ENCODE measurements at regions not wholly inside any gene's neighbourhood (a gene's known extent, or its start where the extent isn't known, plus 50 kb on each side); places are given as distances from the start of the nearest gene placed in this dataset.

DNA sequence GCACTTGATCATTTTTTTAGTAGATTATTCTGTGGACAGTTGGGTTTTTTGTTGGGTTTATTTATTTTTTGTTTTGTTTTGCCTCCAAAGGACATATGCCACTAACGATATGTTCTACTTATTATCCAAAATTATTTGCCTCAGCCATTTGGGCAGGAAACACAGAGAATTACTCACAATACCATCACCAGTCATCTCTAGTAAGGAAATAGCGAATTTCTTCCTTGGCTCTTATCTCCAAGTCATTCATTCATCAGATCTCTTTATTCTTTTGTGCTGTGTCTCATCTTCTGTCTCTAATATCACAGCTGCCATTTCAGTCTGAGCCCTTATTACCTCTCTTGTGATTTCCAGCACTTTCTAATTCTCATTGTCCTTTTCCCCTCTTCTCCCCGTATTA lies 130.4 kb upstream of the SMLR1 start:
- TF ChIP-seq, protein P1, sequence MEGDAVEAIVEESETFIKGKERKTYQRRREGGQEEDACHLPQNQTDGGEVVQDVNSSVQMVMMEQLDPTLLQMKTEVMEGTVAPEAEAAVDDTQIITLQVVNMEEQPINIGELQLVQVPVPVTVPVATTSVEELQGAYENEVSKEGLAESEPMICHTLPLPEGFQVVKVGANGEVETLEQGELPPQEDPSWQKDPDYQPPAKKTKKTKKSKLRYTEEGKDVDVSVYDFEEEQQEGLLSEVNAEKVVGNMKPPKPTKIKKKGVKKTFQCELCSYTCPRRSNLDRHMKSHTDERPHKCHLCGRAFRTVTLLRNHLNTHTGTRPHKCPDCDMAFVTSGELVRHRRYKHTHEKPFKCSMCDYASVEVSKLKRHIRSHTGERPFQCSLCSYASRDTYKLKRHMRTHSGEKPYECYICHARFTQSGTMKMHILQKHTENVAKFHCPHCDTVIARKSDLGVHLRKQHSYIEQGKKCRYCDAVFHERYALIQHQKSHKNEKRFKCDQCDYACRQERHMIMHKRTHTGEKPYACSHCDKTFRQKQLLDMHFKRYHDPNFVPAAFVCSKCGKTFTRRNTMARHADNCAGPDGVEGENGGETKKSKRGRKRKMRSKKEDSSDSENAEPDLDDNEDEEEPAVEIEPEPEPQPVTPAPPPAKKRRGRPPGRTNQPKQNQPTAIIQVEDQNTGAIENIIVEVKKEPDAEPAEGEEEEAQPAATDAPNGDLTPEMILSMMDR (IDR thresholded peaks at IDR 0.05; ENCODE audit: insufficient read depth, low read length), result no peak
- TF ChIP-seq, protein P2, sequence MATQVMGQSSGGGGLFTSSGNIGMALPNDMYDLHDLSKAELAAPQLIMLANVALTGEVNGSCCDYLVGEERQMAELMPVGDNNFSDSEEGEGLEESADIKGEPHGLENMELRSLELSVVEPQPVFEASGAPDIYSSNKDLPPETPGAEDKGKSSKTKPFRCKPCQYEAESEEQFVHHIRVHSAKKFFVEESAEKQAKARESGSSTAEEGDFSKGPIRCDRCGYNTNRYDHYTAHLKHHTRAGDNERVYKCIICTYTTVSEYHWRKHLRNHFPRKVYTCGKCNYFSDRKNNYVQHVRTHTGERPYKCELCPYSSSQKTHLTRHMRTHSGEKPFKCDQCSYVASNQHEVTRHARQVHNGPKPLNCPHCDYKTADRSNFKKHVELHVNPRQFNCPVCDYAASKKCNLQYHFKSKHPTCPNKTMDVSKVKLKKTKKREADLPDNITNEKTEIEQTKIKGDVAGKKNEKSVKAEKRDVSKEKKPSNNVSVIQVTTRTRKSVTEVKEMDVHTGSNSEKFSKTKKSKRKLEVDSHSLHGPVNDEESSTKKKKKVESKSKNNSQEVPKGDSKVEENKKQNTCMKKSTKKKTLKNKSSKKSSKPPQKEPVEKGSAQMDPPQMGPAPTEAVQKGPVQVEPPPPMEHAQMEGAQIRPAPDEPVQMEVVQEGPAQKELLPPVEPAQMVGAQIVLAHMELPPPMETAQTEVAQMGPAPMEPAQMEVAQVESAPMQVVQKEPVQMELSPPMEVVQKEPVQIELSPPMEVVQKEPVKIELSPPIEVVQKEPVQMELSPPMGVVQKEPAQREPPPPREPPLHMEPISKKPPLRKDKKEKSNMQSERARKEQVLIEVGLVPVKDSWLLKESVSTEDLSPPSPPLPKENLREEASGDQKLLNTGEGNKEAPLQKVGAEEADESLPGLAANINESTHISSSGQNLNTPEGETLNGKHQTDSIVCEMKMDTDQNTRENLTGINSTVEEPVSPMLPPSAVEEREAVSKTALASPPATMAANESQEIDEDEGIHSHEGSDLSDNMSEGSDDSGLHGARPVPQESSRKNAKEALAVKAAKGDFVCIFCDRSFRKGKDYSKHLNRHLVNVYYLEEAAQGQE (IDR thresholded peaks at IDR 0.05; ENCODE audit: insufficient replicate concordance, low read depth), result no peak
